Mesendoderm (in vitro differentiated cells): ENCODE measurements at regions not wholly inside any gene's neighbourhood (a gene's known extent, or its start where the extent isn't known, plus 50 kb on each side); places are given as distances from the start of the nearest gene placed in this dataset.
A peak's percentile ranks its signal among the peaks of the same experiment; 100 is the strongest.
"Not testable (repeated sequence)": the region's sequence is repeated elsewhere in the genome, so short reads cannot be mapped to it uniquely, and the experiment has no call there.

Experiments used
- DNase-seq: peaks from one replicate; pipeline ENCODE4 v3.0.0; 2013
- H2AK5ac ChIP-seq: 2 replicates; pipeline ENCODE4 v1.6.1; 2013; ENCODE audit warnings: low read length, inconsistent platforms
- H2BK120ac ChIP-seq: 2 replicates; pipeline ENCODE4 v1.6.1; 2013; ENCODE audit warnings: low read depth, mild to moderate bottlenecking, low read length, moderate library complexity, mixed read lengths
- H2BK15ac ChIP-seq: replicated peaks from 2 replicates; pipeline ENCODE4 v1.6.1; 2013; ENCODE audit warnings: low read depth, mild to moderate bottlenecking, moderate library complexity
- H2BK5ac ChIP-seq: 2 replicates; pipeline ENCODE4 v1.6.1; 2013; ENCODE audit warnings: low read length, inconsistent platforms
- H3K18ac ChIP-seq: 2 replicates; pipeline ENCODE4 v1.6.1; 2013; ENCODE audit warnings: mild to moderate bottlenecking, low read length, mixed read lengths
- H3K23ac ChIP-seq: one replicate; pipeline ENCODE4 v1.6.1; 2013; ENCODE audit warnings: low read length
- H3K27ac ChIP-seq: 2 replicates; pipeline ENCODE4 v1.5.1; 2013; ENCODE audit warnings: low read depth, mild to moderate bottlenecking, inconsistent platforms, low read length, moderate library complexity
- H3K27me3 ChIP-seq: 2 replicates; pipeline ENCODE4 v1.6.1; 2013; ENCODE audit warnings: low read length, control low read depth, mild to moderate bottlenecking, inconsistent platforms; ENCODE audit not compliant: insufficient read depth, poor library complexity
- H3K36me3 ChIP-seq: 2 replicates; pipeline ENCODE4 v1.6.1; 2013; ENCODE audit warnings: low read length, inconsistent platforms; ENCODE audit not compliant: control insufficient read depth, insufficient read depth
- H3K4ac ChIP-seq: one replicate; pipeline ENCODE4 v1.6.1; 2013; ENCODE audit warnings: low read depth, mild to moderate bottlenecking, low read length, moderate library complexity
- H3K4me1 ChIP-seq: 2 replicates; pipeline ENCODE4 v1.6.1; 2013; ENCODE audit warnings: low read depth, low read length, inconsistent platforms; ENCODE audit not compliant: control insufficient read depth
- H3K4me2 ChIP-seq: 2 replicates; pipeline ENCODE4 v1.6.1; 2013; ENCODE audit warnings: low read length
- H3K4me3 ChIP-seq: 2 replicates; pipeline ENCODE4 v1.5.1; 2013; ENCODE audit warnings: mild to moderate bottlenecking, low read length
- H3K56ac ChIP-seq: one replicate; pipeline ENCODE4 v1.6.1; 2013; ENCODE audit warnings: low read length
- H3K79me1 ChIP-seq: 2 replicates; pipeline ENCODE4 v1.6.1; 2013; ENCODE audit warnings: low read length, inconsistent platforms
- H3K79me2 ChIP-seq: 2 replicates; pipeline ENCODE4 v1.6.1; 2013; ENCODE audit warnings: mild to moderate bottlenecking, low read length; ENCODE audit not compliant: control insufficient read depth, insufficient read depth
- H3K9ac ChIP-seq: 2 replicates; pipeline ENCODE4 v1.6.1; 2013; ENCODE audit warnings: low read length, inconsistent platforms
- H4K5ac ChIP-seq: one replicate; pipeline ENCODE4 v1.6.1; 2013; ENCODE audit warnings: low read length
- H4K8ac ChIP-seq: one replicate; pipeline ENCODE4 v1.6.1; 2013; ENCODE audit warnings: low read depth, mild to moderate bottlenecking, control low read depth, low read length, moderate library complexity
- WGBS: extraction: QIAGEN DNeasy Blood & Tissue Kit; methylation state at CpG from one replicate; pipeline ENCODE4 v1.1.7; 2013; ENCODE audit warnings: low lambda C conversion rate, missing lambda C conversion rate; ENCODE audit not compliant: insufficient coverage; ENCODE audit errors: extremely low coverage; 5-methylcytosine and 5-hydroxymethylcytosine counted together

DNA sequence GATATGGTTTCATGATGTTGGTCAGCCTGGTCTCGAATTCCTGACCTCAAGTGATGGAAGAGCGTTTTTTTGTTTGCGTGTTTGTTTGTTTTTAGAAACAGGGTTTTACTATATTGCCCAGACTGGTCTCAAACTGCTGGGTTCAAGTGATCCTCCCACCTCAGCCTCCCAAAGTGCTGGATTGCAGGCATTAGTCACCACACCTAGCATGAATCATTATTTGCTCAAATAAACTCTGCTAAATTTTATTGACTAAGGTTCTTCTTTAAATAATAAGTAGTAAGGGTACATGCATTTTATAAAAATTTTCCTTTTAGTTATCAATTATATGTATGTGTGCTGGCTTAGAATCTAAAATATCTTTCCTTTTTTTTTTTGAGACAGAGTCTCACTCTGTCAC is 52.9 kb downstream of the ZBTB9 start:
- Histone ChIP-seq H3K79me1 (no peaks in the 10 kb centered on the region), H3K79me2 (no peaks in the 10 kb centered on the region), H3K27ac (no peak overlapping the region), H3K27me3 (no peaks in the 10 kb centered on the region), H4K8ac (no peak overlapping the region), H2BK120ac (no peak overlapping the region), H2BK5ac (no peak overlapping the region), H2AK5ac (no peak overlapping the region), H3K4ac (no peak overlapping the region), H3K23ac (no peak overlapping the region), H2BK15ac (no peak overlapping the region), H3K4me1 (no peaks in the 10 kb centered on the region), H3K36me3 (no peaks in the 10 kb centered on the region), H3K18ac (no peak overlapping the region), H3K9ac (no peak overlapping the region), H4K5ac (no peak overlapping the region), H3K4me3 (no peak overlapping the region), H3K4me2 (no peak overlapping the region), H3K56ac (no peak overlapping the region)
- no CpG with 5 or more reads among the region's 3 CpGs for WGBS
- DNase-seq: no peak

DNA sequence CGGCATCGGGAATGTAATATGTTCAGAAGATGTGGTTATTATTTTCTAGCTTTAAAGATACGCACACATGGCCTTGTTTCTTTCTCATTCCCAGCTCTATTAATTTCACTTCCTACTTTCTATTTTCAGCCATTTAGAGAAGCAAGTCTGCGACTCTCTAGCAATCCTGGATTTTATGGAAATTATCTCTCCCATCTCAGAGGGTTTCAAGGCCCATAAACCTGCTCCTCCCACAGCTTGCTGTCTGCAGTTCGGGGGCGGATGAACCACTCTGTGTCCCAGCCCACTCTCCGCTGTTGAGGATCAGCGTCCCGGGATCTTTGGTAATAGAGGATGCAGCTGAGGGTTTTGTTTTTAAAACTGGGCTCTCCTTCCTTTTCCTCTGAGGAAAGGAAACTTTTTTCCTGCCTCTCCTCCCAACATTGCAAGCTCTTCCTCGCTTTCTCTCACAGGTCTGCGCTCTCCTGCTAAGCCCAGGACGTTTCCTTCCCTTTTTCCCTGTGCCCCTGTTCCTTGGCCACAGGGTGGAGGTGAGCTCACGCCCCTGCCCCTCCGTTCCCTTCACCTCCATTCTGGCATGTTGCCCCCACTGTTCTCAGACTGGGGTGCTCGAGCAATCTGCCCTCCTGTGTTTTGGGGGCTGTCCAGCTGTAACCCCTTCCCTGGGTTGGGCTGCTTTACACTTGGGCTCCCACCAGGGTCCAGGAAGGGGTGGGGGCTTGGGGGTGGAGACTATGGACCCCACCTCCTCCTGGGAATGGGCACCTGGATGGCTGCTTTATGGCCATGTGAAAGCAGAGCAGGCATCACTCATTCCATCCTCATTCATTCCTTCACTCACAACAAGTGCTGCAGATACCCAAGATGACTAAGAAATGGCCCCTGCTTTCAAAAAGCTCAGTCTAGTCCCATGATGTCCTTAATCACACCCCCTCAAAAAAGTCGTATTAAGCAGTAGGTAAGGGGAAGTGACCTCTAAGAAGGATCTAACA is 54.9 kb downstream of the ZBTB9 start:
- H3K9ac ChIP-seq: peak overlapping the region; percentile 43
- no peak overlapping the region for H2BK15ac ChIP-seq
- H3K18ac ChIP-seq: no peak overlapping the region
- no peaks in the 10 kb centered on the region for H3K79me2 ChIP-seq
- peak overlapping the region; percentile 77 for H3K56ac ChIP-seq
- H3K79me1 ChIP-seq: no peaks in the 10 kb centered on the region
- no peak overlapping the region for H3K4ac ChIP-seq
- no peak overlapping the region for H4K8ac ChIP-seq
- no peak overlapping the region for H3K27ac ChIP-seq
- no peak overlapping the region for H2AK5ac ChIP-seq
- H3K27me3 ChIP-seq: no peaks in the 10 kb centered on the region
- no peak overlapping the region for H3K4me3 ChIP-seq
- no peak overlapping the region for H2BK5ac ChIP-seq
- no peak overlapping the region for H2BK120ac ChIP-seq
- H3K4me1 ChIP-seq: peaks cover 4% of the 10 kb centered on the region
- peak; percentile 38 for DNase-seq
- H4K5ac ChIP-seq: no peak overlapping the region
- peak overlapping the region; percentile 33 for H3K4me2 ChIP-seq
- H3K36me3 ChIP-seq: no peaks in the 10 kb centered on the region
- H3K23ac ChIP-seq: no peak overlapping the region
- WGBS: no CpG with 5 or more reads among the region's 16 CpGs

DNA sequence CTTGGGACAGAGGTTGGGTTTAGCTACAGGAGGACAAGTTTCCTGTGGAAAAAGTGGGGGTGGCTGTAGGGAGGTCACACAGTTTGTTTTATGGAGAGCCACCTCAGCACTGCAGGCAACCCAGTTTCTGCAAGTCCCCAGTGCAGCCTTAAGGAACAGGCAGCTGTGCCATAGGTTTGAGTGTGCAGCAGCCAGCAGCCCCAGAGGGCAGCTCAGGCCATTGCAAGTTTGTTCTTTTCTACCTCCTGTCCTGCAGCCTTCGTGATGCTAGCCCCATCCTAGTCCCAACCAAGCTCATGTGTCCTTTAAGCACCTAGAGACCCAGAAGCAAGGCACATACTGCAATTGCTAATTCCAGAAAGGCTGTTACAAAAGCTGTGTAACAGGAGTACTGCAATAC is 58.8 kb downstream of the ZBTB9 start:
- DNase-seq: no peak
- Histone ChIP-seq H2BK120ac (no peak overlapping the region), H3K4ac (no peak overlapping the region), H4K8ac (no peak overlapping the region), H3K27me3 (no peaks in the 10 kb centered on the region), H2AK5ac (no peak overlapping the region), H3K4me1 (peaks cover 4% of the 10 kb centered on the region), H2BK15ac (no peak overlapping the region), H2BK5ac (no peak overlapping the region), H3K27ac (no peak overlapping the region), H3K23ac (no peak overlapping the region), H3K4me2 (no peak overlapping the region), H3K79me1 (no peaks in the 10 kb centered on the region), H4K5ac (no peak overlapping the region), H3K4me3 (no peak overlapping the region), H3K9ac (no peak overlapping the region), H3K36me3 (no peaks in the 10 kb centered on the region), H3K79me2 (no peaks in the 10 kb centered on the region), H3K18ac (no peak overlapping the region), H3K56ac (no peak overlapping the region)
- no CpG with 5 or more reads among the region's 1 CpG for WGBS

DNA sequence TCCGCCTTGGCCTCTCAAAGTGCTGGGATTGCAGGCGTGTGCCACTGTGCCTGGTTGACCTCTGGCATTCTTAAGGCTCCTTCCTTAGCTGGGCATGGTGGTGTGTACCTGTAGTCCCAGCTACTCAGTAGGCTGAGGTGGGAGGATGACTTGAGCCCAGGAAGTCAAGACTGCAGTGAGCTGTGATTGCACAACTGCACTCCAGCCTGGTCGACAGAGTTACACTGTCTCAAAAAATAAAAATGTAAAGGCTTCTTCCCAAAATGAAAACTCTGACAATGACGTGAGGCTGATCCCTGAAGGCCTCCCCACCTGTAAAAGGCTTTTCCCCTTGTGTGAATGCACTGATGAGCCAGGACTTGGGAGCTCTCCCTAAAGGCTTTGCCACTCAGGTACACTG is 62.4 kb downstream of the ZBTB9 start:
- H2BK5ac ChIP-seq: no peak overlapping the region
- no peaks in the 10 kb centered on the region for H3K27me3 ChIP-seq
- H3K79me2 ChIP-seq: no peaks in the 10 kb centered on the region
- WGBS: no CpG with 5 or more reads among the region's 4 CpGs
- no peak for DNase-seq
- no peak overlapping the region for H3K18ac ChIP-seq
- no peak overlapping the region for H3K27ac ChIP-seq
- H3K9ac ChIP-seq: no peak overlapping the region
- H3K4me2 ChIP-seq: no peak overlapping the region
- no peaks in the 10 kb centered on the region for H3K79me1 ChIP-seq
- no peak overlapping the region for H3K56ac ChIP-seq
- no peak overlapping the region for H3K4ac ChIP-seq
- no peak overlapping the region for H2AK5ac ChIP-seq
- no peak overlapping the region for H4K8ac ChIP-seq
- H3K4me3 ChIP-seq: no peak overlapping the region
- no peak overlapping the region for H3K23ac ChIP-seq
- H2BK15ac ChIP-seq: no peak overlapping the region
- peaks cover 4% of the 10 kb centered on the region for H3K4me1 ChIP-seq
- no peak overlapping the region for H2BK120ac ChIP-seq
- no peak overlapping the region for H4K5ac ChIP-seq
- no peaks in the 10 kb centered on the region for H3K36me3 ChIP-seq

DNA sequence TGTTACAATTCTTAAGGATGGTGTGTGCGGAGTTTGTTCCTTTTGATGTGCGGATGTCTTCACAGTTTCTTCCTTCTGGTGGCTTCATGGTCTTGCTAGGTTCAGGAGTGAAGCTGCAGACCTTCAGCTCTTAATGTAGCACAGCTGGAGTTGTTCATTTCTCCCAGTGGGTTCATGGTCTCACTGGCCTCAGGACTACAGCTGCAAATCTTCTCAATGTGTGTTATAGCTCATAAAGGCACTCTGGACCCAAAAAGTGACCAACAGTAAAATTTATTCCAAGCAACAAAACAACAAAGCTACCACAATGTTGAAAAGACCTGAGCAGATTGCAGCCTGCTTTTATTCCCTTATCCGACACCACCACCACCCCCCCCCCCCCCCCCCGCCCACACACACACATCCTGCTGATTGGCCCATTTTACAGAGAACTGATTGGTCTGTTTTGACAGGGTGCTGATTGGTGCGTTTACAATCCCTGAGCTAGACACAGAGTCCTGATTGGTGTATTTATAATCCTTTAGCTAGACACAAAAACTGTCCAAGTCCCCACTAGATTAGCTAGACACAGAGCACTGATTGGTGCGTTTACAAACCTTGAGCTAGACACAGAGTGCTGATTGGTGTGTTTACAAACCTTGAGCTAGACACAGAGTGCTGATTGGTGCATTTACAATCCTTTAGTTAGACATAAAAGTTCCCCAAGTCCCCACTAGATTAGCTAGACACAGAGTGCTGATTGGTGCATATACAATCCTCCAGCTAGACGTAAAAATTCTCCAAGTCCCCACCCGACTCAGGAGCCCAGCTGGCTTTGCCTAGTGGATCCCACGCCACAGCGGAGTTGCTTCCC is 59.2 kb downstream of the BAK1 start:
- not testable (repeated sequence) for DNase-seq, H2AK5ac ChIP-seq
- WGBS: no CpG with 5 or more reads among the region's 10 CpGs

More for the DNA sequence above, 59.2 kb downstream of the BAK1 start:
- not testable (repeated sequence) for H3K18ac ChIP-seq, H4K5ac ChIP-seq, H3K4ac ChIP-seq, H3K36me3 ChIP-seq, H3K27ac ChIP-seq, H3K4me2 ChIP-seq, H3K4me1 ChIP-seq, H3K79me1 ChIP-seq, H3K27me3 ChIP-seq, H3K9ac ChIP-seq, H2BK5ac ChIP-seq, H3K4me3 ChIP-seq, H3K56ac ChIP-seq, H4K8ac ChIP-seq, H3K79me2 ChIP-seq, H3K23ac ChIP-seq, H2BK120ac ChIP-seq, H2BK15ac ChIP-seq
